GM13976 (cell line): ENCODE measurements at regions not wholly inside any gene's neighbourhood (a gene's known extent, or its start where the extent isn't known, plus 50 kb on each side); places are given as distances from the start of the nearest gene placed in this dataset.

ENCODE experiments used
- DNase-seq: peaks from one replicate; pipeline ENCODE4 v3.0.0; 2012; ENCODE audit warnings: low spot score
- CTCF ChIP-seq: IDR thresholded peaks from 2 replicates; pipeline ENCODE4 v1.5.1; 2012; ENCODE audit warnings: borderline replicate concordance, mild to moderate bottlenecking; ENCODE audit not compliant: insufficient read depth; ENCODE audit errors: extremely low read depth, missing control alignments, control extremely low read depth
- in situ Hi-C: fragments of 300-500 bp; cut with MboI; formaldehyde crosslinking; loops from one replicate; pipeline ENCODE4 v1.12.0; 2022; ENCODE audit warnings: low sequenced_read_pairs, mixed read lengths, inconsistent platforms; ENCODE audit not compliant: unreplicated experiment

DNA sequence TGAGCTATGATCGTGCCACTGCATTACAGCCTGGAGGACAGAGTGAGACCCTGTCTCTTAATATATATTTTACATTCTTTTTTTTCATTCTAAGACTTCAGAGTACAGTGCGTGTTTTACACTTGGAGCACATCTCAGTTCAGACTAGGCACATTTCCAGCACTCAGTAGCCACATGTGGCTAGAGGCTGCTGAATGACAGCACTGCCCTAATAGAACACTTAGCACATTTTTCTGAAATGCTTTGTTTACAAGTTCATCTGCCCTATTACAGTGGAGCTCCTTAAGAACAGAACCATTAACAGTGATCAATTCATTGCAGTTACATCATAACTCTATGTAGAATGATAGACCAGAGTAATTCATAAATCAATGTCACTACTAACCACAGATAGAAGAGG lies 138.1 kb downstream of the SUCLG1 start:
- no peak for DNase-seq
- no peak for TF ChIP-seq CTCF
- in situ Hi-C loops, result no loop called here

DNA sequence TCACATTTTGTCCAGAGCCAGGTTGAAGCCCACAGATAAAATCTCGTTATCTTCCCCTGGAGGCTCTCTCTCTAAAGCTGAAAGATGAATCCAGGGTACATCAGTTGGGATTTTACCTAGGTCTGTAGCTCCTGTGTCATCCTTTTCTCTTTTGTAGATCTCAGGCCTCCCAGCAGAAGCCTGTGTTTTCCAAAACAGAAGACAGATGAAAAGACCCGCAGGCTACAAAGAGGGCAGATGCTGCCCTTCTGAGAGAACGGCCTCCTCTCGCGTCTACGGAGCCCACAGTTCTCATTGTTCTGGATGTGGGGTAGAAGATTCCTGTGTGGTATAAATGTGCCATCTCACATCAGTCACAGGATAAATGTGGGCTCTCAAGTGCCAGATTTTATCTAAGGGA lies 139.5 kb downstream of the SUCLG1 start:
- in situ Hi-C loops, result no loop called here
- TF ChIP-seq CTCF, result no peak
- no peak for DNase-seq

GRCh38 chr2:84317135-84317534 lies 141.9 kb downstream of the SUCLG1 start:
- no peak for DNase-seq
- TF ChIP-seq CTCF, result no peak
- in situ Hi-C loops, result no loop called here

GRCh38 chr2:84314901-84315330 lies 144.2 kb downstream of the SUCLG1 start:
- peak; percentile 51 for DNase-seq
- in situ Hi-C loops, result no loop called here
- peak; percentile 92 for TF ChIP-seq CTCF

- in situ Hi-C loops, result no loop called here
- no peak for TF ChIP-seq CTCF
- DNase-seq, result no peak
These were observed 144.8 kb downstream of the SUCLG1 start for GRCh38 chr2:84314250-84314649.

DNA sequence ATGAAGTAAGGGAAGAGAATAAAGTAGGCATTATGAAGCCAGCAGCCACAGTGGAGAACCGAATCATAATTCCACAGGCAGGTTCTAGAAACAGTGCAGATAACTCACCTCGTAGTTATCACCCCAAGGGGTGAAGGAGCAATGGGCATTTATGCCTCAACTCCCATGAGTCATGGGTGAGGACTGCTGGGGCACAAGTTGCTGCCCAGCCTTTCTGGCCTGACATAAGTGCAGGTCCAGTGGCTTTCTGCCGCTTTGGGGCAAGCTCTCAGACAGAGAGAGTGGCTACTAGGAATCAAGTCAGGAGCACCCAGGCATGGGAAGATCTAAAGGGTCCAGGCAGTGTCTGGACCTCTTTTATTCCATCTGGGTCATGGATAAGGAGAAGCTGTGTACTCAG lies 149.8 kb downstream of the SUCLG1 start:
- in situ Hi-C loops, result loop anchor here (10.0 kb wide), 1 partner anchor 284 kb away; no protein-coding TSS in a partner anchor
- no peak for TF ChIP-seq CTCF
- no peak for DNase-seq

DNA sequence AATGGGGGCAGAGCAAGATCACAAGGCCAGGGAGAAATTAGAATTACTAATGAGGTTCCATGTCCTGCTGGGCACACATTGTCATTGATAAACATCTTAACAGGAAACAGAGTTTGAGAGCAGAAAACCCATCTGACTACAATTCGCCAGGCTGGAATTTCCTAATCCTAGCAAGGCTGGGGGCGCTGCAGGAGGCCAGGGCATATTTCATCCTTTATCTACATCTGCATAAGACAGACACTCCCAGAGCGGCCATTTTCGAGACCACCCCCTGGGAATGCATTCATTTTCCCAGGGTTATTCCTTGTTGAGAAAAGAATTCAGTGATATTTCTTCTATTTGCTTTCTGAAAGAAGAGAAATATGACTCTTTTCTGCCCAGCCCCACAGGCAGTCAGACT lies 152.7 kb downstream of the SUCLG1 start:
- no peak for TF ChIP-seq CTCF
- in situ Hi-C loops, result loop anchor here (10.0 kb wide), 1 partner anchor 282 kb away; no protein-coding TSS in a partner anchor
- no peak for DNase-seq
